ENCODE measurements at regions not wholly inside any gene's neighbourhood (a gene's known extent, or its start where the extent isn't known, plus 50 kb on each side); places are given as distances from the start of the nearest gene placed in this dataset.

DNA sequence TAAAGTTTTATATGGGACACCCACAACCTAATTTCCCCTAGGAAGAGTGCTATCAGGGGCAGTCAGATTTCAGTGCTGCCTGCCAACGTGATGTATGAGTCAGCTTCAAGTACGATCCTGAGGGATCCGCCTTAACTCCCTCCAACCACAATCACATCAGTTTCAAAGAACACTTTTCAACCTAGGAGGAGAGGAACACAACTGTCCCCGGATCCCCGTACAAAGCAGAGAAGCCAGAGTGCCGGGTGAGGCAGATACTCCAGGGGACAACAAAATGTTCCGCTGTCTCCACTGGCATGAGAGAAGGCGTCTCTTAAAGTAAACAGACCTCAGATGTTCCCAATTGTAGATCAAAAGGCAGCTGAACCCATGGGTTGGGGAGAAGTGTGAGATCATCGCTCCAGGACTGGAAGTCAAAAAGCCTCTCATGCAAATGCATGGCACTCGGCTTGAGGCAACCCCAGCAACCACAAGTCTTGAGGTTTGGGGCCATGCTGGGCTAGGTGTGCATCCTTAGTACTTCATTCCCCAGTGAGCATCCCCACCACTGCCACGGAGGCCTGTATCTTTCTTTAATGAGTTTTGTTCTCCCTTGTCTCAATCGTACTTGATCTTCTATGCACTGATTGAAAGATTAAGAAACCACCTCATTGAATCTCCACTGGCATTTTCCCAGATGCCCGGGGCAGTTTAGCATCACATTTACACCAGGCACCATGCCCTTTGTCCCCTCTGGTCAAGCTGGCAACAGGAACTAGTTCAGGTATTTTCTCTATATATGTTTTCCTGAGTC lies 91.0 kb upstream of the CCBE1 start:
- DNase-seq (ENCODE audit: low spot score in 2 of 2) (no peak), ATAC-seq (ENCODE audit: low read depth) (no peak)
- peaks cover under 1% of the 10 kb centered on the region for H3K4me1 Mint-ChIP-seq
- no peak overlapping the region for H3K4me3 Mint-ChIP-seq
- H3K27ac Mint-ChIP-seq, result no peak overlapping the region
- no peaks in the 10 kb centered on the region for H3K36me3 Mint-ChIP-seq
- H3K9me3 Mint-ChIP-seq, result no peaks in the 10 kb centered on the region
- H3K27me3 Mint-ChIP-seq, result peaks cover 6% of the 10 kb centered on the region

DNA sequence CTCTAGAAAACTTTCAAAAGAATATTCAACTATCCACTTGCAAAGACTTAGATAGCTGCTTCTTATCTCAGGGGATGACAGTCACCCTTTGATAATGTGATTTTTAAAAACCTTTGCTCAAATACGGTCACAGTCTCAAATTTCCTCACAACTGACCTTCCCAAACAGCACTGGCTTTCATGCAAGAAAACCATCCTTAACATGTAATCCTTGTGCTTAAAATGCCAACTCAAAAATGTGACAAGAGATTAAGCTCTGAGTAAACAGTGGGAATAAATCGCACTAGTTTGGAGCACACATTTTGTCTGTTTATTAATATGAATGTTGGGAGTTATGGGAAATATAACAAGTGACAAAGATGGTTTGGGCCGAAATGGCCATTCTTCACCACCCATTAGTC lies 87.5 kb upstream of the CCBE1 start:
- DNase-seq (ENCODE audit: low spot score in 2 of 2) (no peak), ATAC-seq (ENCODE audit: low read depth) (no peak)
- Mint-ChIP-seq H3K4me3 (no peak overlapping the region), H3K27ac (no peak overlapping the region), H3K9me3 (no peaks in the 10 kb centered on the region), H3K36me3 (no peaks in the 10 kb centered on the region), H3K27me3 (peaks cover 7% of the 10 kb centered on the region), H3K4me1 (peaks cover 5% of the 10 kb centered on the region)

DNA sequence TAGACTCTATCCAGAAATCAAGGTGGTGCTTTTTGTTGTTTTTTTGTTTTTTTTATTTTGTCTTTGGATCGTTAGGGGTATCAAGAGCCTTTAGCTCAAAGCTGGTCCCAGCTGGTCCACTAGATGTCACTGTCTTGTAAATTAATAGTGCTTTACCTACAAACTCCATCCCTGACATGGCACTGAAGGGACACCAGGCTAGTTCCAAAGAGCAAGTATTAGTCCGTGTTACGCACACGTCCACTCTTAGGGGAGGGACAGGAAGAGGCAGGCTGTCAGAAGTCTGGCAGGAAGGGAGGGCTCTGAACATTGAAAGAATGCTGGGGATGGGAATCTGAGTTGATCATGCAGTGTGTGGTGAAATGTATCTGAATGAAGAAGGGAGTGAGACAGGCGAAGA lies 85.9 kb upstream of the CCBE1 start:
- Mint-ChIP-seq H3K36me3 (no peaks in the 10 kb centered on the region), H3K27me3 (peaks cover 5% of the 10 kb centered on the region), H3K9me3 (no peaks in the 10 kb centered on the region), H3K4me3 (no peak overlapping the region), H3K4me1 (peaks cover 5% of the 10 kb centered on the region), H3K27ac (no peak overlapping the region)
- ATAC-seq (ENCODE audit: low read depth) (peak; percentile 35), DNase-seq (ENCODE audit: low spot score in 2 of 2) (peak in 1 of 2 donors; percentile 17)

DNA sequence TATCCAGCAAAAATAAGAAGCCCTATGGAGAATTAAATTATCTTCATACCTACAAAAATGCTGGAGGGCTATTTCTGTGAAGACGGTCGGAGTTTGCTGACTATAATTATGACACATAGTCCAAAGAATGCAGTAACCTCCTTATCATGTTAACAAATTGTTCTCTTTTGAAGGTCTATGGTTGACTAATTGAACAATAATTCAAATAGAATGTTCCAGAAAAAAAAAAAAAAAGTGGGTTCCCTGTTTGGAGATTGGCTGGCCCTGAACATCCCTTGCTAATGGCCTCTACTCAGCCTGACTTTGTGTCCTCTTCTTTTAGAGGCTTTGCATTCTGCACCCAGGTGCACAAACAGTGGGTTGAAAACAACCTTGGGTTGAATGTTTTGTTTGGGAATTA lies 82.8 kb upstream of the CCBE1 start:
- no peaks in the 10 kb centered on the region for H3K36me3 Mint-ChIP-seq
- H3K27ac Mint-ChIP-seq, result no peak overlapping the region
- ATAC-seq (ENCODE audit: low read depth) (no peak), DNase-seq (ENCODE audit: low spot score in 2 of 2) (no peak)
- H3K4me3 Mint-ChIP-seq, result no peak overlapping the region
- H3K27me3 Mint-ChIP-seq, result peaks cover 5% of the 10 kb centered on the region
- H3K4me1 Mint-ChIP-seq, result peaks cover 5% of the 10 kb centered on the region
- peaks cover 3% of the 10 kb centered on the region for H3K9me3 Mint-ChIP-seq

DNA sequence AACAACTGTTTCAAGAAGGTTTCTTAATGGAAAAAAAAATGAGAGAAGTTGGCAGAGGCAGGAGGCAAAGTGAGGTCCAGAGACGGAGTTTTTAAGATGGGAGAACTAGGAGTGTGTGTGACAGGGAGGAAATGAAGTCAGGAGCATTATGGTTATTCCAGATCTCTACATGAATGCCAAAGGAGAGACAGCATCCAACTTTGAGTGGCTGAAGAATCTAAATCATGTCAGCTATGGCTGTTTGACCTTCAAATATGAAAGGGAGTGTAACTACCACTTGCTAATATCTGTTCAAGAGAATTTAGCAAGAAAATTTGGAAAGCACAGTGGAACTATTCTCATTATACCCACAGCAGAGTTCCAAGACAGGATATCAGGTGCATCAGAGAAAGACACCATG lies 81.2 kb upstream of the CCBE1 start:
- Mint-ChIP-seq H3K9me3 (peaks cover 3% of the 10 kb centered on the region), H3K36me3 (no peaks in the 10 kb centered on the region)
- no peak for ATAC-seq (ENCODE audit: low read depth)

DNA sequence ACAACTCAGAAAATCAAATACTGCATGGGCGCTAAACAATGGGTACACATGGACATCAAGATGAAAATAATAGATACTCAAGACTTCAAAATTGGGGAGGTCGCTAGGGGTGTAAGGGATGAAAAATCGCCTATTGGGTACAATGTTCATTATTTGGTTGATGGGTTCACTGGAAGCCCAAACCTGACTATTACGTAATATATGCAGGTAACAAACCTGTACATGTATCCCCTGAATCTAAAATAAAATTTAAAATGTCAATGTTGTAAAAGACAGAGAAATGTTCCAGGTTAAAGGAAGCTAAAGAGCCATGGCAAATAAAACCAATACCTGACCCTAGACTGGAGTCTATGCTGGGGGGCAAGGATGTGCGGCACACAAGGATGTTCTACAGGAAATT lies 80.4 kb upstream of the CCBE1 start:
- no peaks in the 10 kb centered on the region for H3K4me1 Mint-ChIP-seq
- peaks cover 3% of the 10 kb centered on the region for H3K9me3 Mint-ChIP-seq
- no peak for DNase-seq (ENCODE audit: low spot score in 2 of 2)
- no peak overlapping the region for H3K27ac Mint-ChIP-seq
- H3K27me3 Mint-ChIP-seq, result peaks cover 3% of the 10 kb centered on the region
- H3K36me3 Mint-ChIP-seq, result no peaks in the 10 kb centered on the region
- no peak overlapping the region for H3K4me3 Mint-ChIP-seq
- no peak for ATAC-seq (ENCODE audit: low read depth)

More for the DNA sequence above, 81.2 kb upstream of the CCBE1 start:
- H3K4me1 Mint-ChIP-seq, result peaks cover 5% of the 10 kb centered on the region
- H3K27me3 Mint-ChIP-seq, result peaks cover 4% of the 10 kb centered on the region
- no peak overlapping the region for H3K4me3 Mint-ChIP-seq
- DNase-seq (ENCODE audit: low spot score in 2 of 2), result no peak
- H3K27ac Mint-ChIP-seq, result no peak overlapping the region

DNA sequence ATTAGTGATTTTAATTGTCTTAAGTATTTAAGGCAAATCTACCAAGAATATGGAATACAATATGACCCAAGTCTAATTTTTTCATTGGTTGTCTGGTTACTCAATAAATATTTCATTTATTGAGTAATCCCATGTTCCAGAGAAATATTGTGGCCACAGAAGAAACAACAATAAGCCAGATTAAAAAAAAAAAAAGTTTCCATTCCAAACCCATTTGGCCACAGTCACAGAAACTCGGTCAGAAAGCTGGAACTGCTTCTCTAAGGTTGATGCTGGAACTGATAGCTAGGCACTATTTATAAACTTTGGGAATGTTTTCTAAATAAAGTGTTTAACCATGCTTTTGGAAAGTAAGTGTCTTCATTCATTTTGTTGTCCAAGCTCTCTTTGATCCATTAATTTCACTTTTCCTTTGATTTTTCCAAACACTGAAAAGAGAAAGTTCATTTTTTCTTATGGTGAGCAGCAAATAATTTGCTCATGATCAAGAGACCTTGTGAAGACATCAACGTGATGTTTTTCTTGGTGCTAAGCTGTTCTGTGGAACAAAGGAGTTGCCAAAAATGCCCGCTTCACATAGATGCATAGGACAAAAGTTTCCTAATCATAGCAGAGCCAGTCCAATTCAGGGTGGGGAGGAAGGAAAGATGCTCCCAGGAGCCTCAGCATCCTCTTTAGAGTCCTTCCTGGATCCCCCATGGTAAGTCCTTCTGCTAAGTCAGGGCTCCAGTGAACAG lies 72.1 kb upstream of the CCBE1 start:
- Mint-ChIP-seq H3K9me3 (peaks cover 3% of the 10 kb centered on the region), H3K27ac (no peak overlapping the region), H3K27me3 (peaks cover 14% of the 10 kb centered on the region), H3K4me3 (no peak overlapping the region), H3K36me3 (no peaks in the 10 kb centered on the region), H3K4me1 (no peaks in the 10 kb centered on the region)
- no peak for DNase-seq (ENCODE audit: low spot score in 2 of 2)
- ATAC-seq (ENCODE audit: low read depth), result no peak

DNA sequence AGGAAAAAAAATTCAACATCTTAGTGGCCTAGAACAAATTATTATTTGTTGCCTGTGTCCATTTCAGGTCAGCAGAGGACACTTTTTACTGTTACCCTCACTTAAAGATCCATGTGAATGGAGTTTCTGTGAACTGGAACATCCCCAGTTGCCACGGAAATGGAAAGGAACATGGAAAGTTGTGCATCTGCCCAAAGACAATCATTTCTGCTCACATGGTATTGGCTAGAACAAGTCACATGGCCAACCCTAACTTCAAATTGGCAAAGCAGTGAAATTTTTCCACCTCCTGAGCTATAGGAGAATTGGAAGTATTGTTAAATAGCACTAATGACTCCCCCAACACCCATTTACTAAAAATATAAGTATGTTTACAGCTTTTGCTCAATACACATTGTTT lies 71.2 kb upstream of the CCBE1 start:
- Mint-ChIP-seq H3K9me3 (peaks cover 3% of the 10 kb centered on the region), H3K27me3 (peaks cover 14% of the 10 kb centered on the region), H3K4me3 (no peak overlapping the region), H3K36me3 (no peaks in the 10 kb centered on the region), H3K4me1 (no peaks in the 10 kb centered on the region), H3K27ac (no peak overlapping the region)
- ATAC-seq (ENCODE audit: low read depth) (no peak), DNase-seq (ENCODE audit: low spot score in 2 of 2) (no peak)

DNA sequence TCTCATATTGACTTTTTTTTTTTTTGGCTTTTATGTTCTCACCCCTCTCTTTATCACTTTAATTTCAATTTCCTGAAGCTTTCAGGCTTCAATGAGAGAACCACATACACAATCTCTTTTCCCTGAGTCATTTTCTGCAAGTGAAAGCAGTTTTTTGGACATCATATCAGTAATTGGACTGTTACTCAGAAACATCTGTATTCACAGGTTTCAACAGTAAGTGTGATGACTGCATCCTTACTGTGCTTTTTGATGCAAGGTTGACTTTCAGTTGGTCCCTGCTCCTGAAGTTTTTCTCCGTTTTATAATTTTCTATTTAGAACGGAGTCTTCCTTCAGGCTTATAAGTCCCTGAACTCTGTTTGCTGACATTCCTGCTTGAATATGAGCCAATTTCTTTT lies 70.5 kb upstream of the CCBE1 start:
- no peak overlapping the region for H3K4me3 Mint-ChIP-seq
- ATAC-seq (ENCODE audit: low read depth) (no peak), DNase-seq (ENCODE audit: low spot score in 2 of 2) (no peak)
- H3K27me3 Mint-ChIP-seq, result peaks cover 12% of the 10 kb centered on the region
- no peaks in the 10 kb centered on the region for H3K4me1 Mint-ChIP-seq
- H3K9me3 Mint-ChIP-seq, result peaks cover 3% of the 10 kb centered on the region
- H3K27ac Mint-ChIP-seq, result no peak overlapping the region
- H3K36me3 Mint-ChIP-seq, result no peaks in the 10 kb centered on the region

DNA sequence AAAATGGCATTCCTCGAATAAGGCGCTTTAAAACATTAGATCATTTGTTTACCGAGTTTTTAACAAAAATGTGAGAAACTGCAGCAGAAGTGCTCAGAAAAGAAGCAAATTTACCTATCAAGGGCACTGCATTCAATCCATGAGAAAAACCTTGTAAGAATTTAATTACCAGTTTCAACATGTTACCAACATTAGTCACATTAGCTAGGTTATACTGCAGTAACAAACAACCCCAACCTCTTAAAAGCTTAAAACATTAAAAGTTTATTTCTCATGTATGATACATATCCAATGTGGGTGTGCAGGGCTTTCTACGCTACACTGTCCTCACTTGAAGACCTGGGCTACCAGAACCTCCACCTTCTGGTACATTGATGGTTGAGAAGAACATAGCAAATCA lies 68.1 kb upstream of the CCBE1 start:
- Mint-ChIP-seq H3K4me1 (no peaks in the 10 kb centered on the region), H3K27me3 (peaks cover 5% of the 10 kb centered on the region), H3K4me3 (no peak overlapping the region), H3K27ac (no peak overlapping the region), H3K36me3 (no peaks in the 10 kb centered on the region), H3K9me3 (peaks cover 2% of the 10 kb centered on the region)
- no peak for DNase-seq (ENCODE audit: low spot score in 2 of 2)
- ATAC-seq (ENCODE audit: low read depth), result no peak

DNA sequence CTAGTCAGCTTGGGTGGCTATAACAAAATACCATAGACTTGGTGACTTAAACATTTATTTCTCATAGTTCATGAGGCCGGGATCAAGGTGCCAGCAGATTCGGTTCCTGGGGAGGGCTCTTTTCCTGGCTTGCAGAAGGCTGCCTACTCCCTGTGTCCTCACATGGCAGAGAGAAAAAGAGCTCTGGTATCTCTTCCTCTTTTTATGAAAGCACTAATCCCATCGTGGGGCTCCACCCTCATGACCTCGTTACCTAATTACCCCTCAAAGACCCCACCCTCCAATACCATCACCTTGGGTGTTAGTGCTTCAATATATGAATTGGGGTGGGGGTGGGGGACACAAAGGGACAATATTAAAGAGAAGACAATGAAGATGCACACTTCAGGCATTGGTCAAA lies 67.1 kb upstream of the CCBE1 start:
- Mint-ChIP-seq H3K4me3 (no peak overlapping the region), H3K27me3 (peaks cover 2% of the 10 kb centered on the region), H3K36me3 (no peaks in the 10 kb centered on the region), H3K4me1 (no peaks in the 10 kb centered on the region), H3K27ac (no peak overlapping the region), H3K9me3 (peaks cover 2% of the 10 kb centered on the region)
- DNase-seq (ENCODE audit: low spot score in 2 of 2), result no peak
- ATAC-seq (ENCODE audit: low read depth), result no peak

DNA sequence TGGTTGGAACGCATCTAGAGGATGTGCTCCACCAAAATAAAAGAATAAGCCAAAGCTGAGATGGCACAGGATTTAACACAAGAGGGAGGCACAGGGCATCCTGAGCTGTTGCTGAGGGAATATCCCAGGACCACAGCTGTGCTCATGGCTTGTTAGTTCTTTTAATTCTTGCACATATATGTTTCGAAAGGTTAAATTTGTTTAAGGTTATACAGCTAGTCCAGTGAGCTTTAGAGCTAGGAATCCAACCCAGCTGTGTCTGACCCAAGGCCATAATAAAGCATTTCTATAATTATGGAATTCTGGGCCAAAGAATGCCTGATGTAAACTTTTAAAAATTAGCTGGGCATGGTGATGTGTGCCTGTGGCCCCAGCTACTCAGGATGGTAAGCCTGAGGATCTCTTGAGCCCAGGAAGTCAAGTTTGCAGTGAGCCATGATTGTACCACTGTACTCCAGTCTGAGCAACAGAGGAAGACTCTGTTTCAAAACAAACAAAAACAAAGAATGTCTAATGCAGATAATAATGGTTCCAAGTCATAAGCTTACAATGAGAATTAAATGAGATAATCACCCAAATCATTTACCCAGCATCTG lies 66.4 kb upstream of the CCBE1 start:
- no peak for ATAC-seq (ENCODE audit: low read depth)
- no peak for DNase-seq (ENCODE audit: low spot score in 2 of 2)
- H3K27me3 Mint-ChIP-seq, result peaks cover 2% of the 10 kb centered on the region
- H3K36me3 Mint-ChIP-seq, result no peaks in the 10 kb centered on the region
- no peaks in the 10 kb centered on the region for H3K4me1 Mint-ChIP-seq
- H3K4me3 Mint-ChIP-seq, result no peak overlapping the region
- H3K9me3 Mint-ChIP-seq, result peaks cover 2% of the 10 kb centered on the region
- H3K27ac Mint-ChIP-seq, result no peak overlapping the region

DNA sequence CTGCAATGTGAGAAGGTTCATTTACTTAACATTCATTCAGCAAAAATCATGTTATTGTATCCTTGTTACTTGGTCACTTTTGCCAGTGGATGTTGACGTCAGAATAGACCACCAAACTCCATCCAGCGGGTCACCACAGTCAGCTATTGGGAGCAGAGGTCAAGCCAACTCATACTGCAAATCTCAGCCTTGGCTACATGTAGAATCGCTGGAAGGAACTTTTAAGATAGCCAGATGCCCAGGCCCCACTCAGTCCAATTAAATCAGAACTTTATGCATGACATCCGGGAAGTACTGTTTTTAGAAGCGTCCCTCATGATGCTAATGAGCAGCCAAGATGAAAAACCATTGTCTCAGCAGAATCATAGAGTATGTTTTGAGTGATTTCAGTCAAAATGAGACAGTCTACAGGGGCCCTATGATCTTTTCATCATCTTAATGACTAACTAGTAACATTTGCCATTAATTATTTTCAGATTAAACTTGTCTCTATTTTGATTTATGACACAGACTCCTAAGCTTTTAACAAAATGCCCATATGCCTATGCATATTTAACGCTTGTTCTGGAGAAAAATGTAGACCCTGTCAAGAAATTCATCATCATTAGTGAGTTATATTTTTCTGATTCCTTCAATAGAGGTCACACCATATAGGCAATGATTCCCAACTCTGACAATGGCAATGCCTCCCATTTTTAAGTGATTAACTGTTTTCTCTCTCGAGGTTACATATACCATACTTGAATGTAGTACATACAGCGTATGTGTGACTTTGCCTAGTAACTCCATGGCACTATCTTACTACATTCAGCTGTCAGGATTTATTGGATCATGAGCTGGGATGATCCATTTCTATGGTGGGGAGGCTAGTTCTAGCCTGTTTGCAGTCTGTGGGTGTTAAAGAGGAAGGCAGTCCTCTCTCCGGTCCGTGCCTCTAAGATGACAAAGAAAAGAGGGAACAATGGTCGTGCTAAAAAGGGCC lies 63.7 kb upstream of the CCBE1 start:
- no peaks in the 10 kb centered on the region for H3K36me3 Mint-ChIP-seq
- H3K9me3 Mint-ChIP-seq, result no peaks in the 10 kb centered on the region
- H3K27ac Mint-ChIP-seq, result no peak overlapping the region
- ATAC-seq (ENCODE audit: low read depth) (no peak), DNase-seq (ENCODE audit: low spot score in 2 of 2) (no peak)
- H3K27me3 Mint-ChIP-seq, result peaks cover 8% of the 10 kb centered on the region
- no peak overlapping the region for H3K4me3 Mint-ChIP-seq
- no peaks in the 10 kb centered on the region for H3K4me1 Mint-ChIP-seq
